SKM-1 (cell line): ENCODE measurements at regions not wholly inside any gene's neighbourhood (a gene's known extent, or its start where the extent isn't known, plus 50 kb on each side); places are given as distances from the start of the nearest gene placed in this dataset.

ENCODE experiments used
- DNase-seq: peaks from one replicate; lab custom pipeline; 2025; ENCODE audit not compliant: unreplicated experiment; lab: John Stamatoyannopoulos, UW

DNA sequence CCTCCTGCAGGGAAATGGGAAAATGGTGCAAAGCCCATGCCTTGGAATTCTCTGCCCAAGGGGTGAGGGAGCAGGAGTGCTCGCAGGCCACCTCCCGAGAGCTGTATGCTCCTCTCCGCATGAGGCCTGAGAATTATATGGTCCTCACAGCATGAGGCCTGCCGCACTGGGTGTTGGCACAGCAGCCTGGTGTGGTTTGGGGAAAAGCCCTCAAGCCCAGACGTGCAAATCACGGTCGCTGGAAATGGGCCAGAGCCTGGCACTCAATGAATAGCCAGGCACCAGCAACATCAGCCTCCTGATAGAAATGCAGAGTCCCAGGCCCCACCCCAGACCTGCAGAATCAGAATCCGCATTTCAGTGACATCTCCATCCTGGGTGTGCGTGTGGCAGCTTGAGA lies 156.4 kb upstream of the FOXF1 start:
- DNase-seq, result no peak

- DNase-seq, result no peak
Observed at GRCh38 chr16:86354641-86355513, 155.4 kb upstream of the FOXF1 start.

- DNase-seq, result no peak
Observed at GRCh38 chr16:86355531-86355930, 154.8 kb upstream of the FOXF1 start.

DNA sequence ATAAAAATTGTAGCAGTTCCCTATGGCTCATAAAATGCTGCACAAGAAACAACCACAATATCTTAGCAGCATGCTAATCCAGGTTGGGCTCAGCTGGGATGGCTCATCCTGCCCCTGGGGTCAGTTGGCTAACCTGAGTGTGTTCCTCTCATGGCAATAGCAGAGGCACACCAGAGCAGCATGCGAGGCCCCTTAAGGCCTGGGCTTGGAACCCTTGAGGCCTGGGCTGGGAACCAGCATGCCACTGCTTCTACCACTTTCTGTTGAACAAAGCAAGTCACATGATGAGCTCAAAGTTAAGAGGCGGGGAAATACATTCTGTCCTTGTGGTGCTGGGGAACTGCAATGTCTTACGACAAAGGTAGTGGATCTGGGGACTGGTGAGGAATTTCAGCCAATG lies 154.4 kb upstream of the FOXF1 start:
- no peak for DNase-seq

DNA sequence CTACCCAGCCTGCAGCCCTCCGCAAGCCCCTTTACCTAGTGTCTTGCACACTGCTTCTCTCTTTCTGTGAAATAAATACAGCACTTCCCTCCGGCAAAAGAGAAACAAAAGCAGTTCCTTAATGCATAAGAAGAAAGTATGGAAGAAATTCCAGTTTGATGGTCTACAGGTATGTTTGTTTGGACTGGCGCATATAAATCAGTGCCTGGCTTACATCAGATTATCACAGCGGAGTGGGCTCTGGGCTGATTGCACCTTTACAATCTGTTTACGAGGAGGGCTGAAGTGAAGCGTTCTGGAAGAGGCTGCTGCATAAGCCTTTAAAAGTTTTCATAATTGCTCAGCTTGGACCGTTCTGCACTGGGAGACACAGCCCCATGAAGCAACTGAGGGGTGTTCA lies 153.5 kb upstream of the FOXF1 start:
- DNase-seq, result no peak

DNA sequence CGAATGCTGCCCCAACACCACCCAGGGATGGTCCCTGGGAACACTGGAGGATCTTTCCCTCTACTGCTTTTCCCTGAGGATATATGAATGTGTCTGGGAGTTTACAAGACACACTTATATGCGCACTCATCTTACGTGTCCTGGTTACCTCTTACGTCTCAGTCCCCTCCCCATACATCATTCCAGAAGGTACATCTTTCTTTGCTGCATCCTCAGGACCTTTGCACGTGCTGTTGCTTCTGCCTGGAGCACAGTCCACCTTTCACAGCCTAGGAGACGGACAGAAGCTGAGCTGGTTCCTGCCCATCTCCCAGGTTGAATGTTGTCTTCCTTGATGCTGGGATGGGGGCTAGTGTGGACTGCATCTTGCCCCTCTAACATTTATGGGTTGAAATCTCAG lies 153.0 kb upstream of the FOXF1 start:
- no peak for DNase-seq

GRCh38 chr16:86357950-86358349 lies 152.4 kb upstream of the FOXF1 start:
- DNase-seq, result no peak

GRCh38 chr16:86359571-86359970 lies 150.8 kb upstream of the FOXF1 start:
- DNase-seq, result no peak

DNA sequence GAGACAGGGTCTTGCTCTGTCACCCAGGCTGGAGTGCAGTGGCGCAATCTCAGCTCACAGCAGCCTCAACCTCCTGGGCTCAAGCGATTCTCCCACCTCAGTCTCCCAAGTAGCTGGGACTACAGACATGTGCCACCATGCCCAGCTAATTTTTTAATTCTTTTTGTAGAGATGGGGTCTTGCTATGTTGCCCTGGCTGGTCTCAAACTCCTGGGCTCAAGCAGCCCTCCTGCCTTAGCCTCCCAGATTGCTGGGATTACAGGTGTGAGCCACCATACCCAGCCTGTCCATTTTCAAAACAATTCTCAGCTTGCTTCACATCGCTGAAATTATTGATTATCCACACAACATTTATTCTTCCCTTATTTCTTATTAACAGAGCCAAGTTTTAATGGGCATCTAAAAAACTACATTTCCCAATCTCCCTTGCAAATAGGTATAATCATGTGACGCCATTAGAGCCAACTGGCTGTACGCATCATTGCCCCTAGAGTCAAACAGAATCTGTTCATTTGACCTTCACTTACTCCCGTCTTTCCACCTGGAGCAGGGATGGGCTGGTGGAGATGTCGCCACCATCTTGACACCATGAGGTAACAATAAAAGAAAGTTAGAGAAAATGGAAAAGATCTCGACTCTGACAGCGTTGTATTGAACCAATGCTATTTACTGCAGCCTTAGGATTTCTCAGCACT lies 148.0 kb upstream of the FOXF1 start:
- no peak for DNase-seq

GRCh38 chr16:86363057-86363490 lies 147.3 kb upstream of the FOXF1 start:
- no peak for DNase-seq

- DNase-seq, result no peak
Observed at GRCh38 chr16:86363836-86364618, 146.3 kb upstream of the FOXF1 start.

DNA sequence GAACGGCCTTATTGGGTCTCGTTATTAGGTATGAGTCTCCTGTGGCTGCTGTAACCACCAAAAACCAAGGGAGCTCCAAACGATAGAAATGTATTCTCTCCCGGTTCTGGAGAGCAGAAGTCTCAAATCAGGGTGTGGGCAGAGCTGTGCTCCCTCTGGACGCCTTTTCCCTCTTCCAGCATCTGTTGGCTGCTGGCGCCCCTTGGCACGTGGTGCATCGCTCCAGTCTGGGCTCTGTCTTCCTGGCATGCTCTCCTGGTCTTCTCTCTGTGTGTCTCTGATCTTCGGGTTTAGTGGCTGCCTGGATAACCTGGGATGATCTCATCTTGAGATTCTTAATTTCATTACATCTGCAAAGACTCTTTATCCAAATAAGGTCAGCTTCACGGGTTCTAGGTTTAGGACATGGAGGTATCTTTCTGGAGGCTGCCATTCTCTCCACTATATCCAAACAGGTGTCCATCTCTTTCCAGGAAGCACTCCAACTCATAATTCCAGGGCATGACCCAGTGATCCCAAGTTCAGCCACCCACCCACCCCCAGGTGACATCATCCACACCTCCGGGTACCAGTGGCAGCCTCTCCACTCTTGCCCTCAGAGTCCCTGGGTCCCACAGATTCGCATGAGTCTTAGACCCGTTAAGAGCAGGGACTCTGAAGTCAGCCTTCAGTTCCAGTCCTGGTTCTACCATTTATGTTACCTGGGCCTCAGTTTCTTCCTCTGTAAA lies 145.5 kb upstream of the FOXF1 start:
- DNase-seq, result no peak

DNA sequence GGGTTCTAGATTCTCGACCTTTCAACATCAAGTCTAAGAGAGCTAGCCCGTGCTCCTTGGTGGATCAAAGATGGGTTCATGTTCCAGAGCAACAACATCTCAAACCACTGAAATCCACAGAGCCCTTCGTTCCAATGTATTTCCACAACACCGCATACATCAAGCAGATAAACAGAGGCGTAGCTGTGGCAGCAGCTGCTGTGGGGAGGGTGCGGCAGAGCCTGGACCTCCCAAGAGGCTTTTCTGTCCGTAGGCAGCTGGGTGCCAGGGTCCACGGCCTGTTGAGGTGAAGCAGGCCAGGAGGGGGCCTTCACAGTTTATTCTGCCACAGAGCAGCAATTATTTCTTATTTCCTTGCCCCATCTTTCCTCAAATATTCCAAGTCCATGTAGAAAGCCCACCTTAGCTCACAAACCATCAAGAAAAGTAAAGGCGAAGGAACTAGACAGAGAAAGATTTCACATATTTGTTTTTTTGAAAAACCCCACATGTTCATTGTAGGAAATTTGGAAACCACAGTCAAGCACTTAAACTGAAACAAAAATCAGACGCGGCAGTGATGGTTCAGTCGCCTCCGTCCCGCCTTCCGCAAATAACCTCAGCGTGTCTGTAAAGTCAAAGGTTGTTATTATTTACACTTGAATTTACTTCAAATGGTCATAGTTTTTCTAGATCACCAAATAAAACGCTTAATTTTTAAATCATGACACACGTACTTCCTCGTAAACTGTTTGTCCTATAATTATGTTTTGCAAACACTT lies 144.6 kb upstream of the FOXF1 start:
- no peak for DNase-seq

GRCh38 chr16:86366481-86366880 lies 143.8 kb upstream of the FOXF1 start:
- DNase-seq, result no peak

GRCh38 chr16:86367291-86368072 lies 142.8 kb upstream of the FOXF1 start:
- DNase-seq, result no peak

DNA sequence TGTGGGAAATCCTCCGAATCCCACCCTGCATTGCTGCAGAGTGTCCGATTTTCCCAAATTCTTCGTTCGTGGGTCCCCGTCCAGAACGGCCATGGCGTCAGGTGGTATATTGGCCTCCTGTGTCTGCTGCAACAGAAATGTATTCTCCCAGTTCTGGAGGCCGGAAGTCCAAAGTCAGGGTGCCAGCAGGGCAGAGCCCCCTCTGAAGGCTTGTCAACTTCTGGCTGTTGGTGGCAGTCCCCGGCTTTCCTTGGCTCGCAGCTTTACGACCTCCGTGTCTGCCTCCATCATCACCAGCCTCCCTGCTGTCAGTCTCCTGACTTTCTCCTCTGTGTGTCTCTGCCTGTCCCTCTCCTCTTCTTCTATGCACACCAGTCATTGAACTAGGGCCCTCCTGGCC lies 142.1 kb upstream of the FOXF1 start:
- DNase-seq, result no peak

- DNase-seq, result no peak
Observed at GRCh38 chr16:86370062-86370461, 140.3 kb upstream of the FOXF1 start.

DNA sequence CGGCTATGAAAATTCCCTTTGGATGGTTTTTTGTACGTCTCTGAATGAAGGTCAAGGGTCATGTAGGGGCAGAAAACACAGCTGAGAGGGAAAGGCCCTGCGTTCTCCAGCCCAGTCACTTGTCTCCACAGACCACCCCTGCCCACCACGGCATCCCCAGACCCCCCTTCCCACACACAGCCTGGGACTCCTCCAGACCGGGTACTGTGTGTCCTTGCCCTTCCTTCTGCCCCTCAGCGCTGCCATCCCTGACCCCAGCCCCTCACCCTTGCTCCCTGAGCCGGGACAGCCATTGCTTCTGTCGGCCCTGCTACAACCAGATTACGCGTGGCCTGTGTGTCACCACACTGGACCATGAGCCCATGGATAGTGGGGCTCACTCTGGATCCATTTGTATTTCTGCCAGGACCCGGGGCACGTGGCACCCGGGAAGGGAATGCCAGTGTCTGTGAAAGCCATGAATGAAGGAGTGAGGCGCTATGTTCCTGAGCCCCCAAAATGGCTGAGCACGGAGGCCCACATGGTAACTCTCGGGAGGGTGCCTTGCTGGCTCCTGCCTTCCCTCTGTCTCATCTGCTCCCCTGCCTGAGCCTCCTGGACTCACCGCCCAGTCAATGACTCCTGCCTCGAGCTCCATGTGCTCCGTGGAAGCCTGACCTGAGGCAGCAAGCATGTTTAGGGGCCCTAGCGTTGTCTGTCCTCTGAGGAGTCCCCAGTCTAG lies 139.1 kb upstream of the FOXF1 start:
- DNase-seq, result no peak

DNA sequence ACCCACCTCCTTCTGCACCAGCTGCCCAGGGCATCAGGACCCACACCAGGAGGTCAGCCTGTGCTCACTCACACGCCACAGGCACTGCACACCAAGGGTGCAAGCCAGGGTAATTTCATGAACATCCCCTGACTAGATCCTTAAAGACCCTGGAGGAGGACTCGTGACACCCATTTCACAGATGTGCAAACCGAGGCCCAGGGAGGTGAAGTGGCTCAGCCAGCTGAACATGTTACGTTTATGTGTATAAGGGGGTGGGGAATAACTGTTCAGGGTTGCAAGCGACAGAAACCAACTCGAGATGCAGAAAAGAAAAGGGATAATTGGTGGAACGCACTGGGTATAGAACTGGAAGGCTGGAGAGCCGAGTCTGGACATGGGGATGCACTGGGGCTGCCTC lies 138.1 kb upstream of the FOXF1 start:
- no peak for DNase-seq
